Activated T-cell treated with anti-CD3 and anti-CD28 coated beads for 4 hours (primary cell): ENCODE measurements at regions not wholly inside any gene's neighbourhood (a gene's known extent, or its start where the extent isn't known, plus 50 kb on each side); places are given as distances from the start of the nearest gene placed in this dataset.
"Not testable (repeated sequence)": the region's sequence is repeated elsewhere in the genome, so short reads cannot be mapped to it uniquely, and the experiment has no call there.

ENCODE experiments used
- DNase-seq: peaks from one replicate; pipeline ENCODE4 v3.0.0-alpha.2; 2020

GRCh38 chr6:6923605-6924004, 184.2 kb upstream of the RREB1 start:
- no peak for DNase-seq

- DNase-seq = no peak
These were observed 183.1 kb upstream of the RREB1 start for GRCh38 chr6:6924708-6925107.

GRCh38 chr6:6925391-6926164, 182.2 kb upstream of the RREB1 start:
- no peak for DNase-seq

GRCh38 chr6:6926856-6927255, 180.9 kb upstream of the RREB1 start:
- no peak for DNase-seq

GRCh38 chr6:6927521-6928361, 180.0 kb upstream of the RREB1 start:
- no peak for DNase-seq

- no peak for DNase-seq
These were observed 177.4 kb upstream of the RREB1 start for GRCh38 chr6:6930223-6930880.

GRCh38 chr6:6931071-6932025, 176.4 kb upstream of the RREB1 start:
- DNase-seq = no peak

- DNase-seq = no peak
These were observed 175.4 kb upstream of the RREB1 start for GRCh38 chr6:6932341-6932740.

GRCh38 chr6:6932968-6933367, 174.8 kb upstream of the RREB1 start:
- no peak for DNase-seq

- no peak for DNase-seq
These were observed 167.4 kb upstream of the RREB1 start for GRCh38 chr6:6940031-6941025.

GRCh38 chr6:6941201-6941600, 166.6 kb upstream of the RREB1 start:
- DNase-seq = no peak

- no peak for DNase-seq
These were observed 165.7 kb upstream of the RREB1 start for GRCh38 chr6:6942091-6942490.

GRCh38 chr6:6942831-6943230, 164.9 kb upstream of the RREB1 start:
- DNase-seq = no peak

- no peak for DNase-seq
These were observed 164.3 kb upstream of the RREB1 start for GRCh38 chr6:6943421-6943820.

- DNase-seq = no peak
These were observed 161.3 kb upstream of the RREB1 start for GRCh38 chr6:6946206-6947155.

GRCh38 chr6:6950373-6951145, 157.2 kb upstream of the RREB1 start:
- no peak for DNase-seq

- DNase-seq = no peak
These were observed 156.4 kb upstream of the RREB1 start for GRCh38 chr6:6951355-6951754.

GRCh38 chr6:6952484-6952883, 155.3 kb upstream of the RREB1 start:
- no peak for DNase-seq

GRCh38 chr6:6952927-6953326, 154.8 kb upstream of the RREB1 start:
- DNase-seq = not testable (repeated sequence)
